Left lung (tissue), 4 donors: ENCODE measurements at regions not wholly inside any gene's neighbourhood (a gene's known extent, or its start where the extent isn't known, plus 50 kb on each side); places are given as distances from the start of the nearest gene placed in this dataset.

Experiments used
- ATAC-seq: fragments of 200-7000 bp; cut with Tn5 transposase; one replicate; pipeline ENCODE4 v1.9.1; 2020; ENCODE audit warnings: moderate library complexity
- DNase-seq, 4 donors: peaks; one replicate each; pipeline ENCODE4 v3.0.0-alpha.2; 2013 to 2020
- H3K27ac ChIP-seq, 2 donors: fragments of 200-600 bp; sonication (generic) in 1 of 2; one replicate each; pipeline versions ENCODE4 v1.5.0 to v1.8.0; 2020 to 2021
- H3K27me3 ChIP-seq, 2 donors: fragments of 200-600 bp; sonication (generic) in 1 of 2; one replicate each; pipeline versions ENCODE4 v1.5.0 to v1.8.0; 2020 to 2021
- H3K36me3 ChIP-seq, 2 donors: fragments of 200-600 bp; sonication (generic) in 1 of 2; one replicate each; pipeline versions ENCODE4 v1.5.0 to v1.8.0; 2020 to 2021
- H3K4me1 ChIP-seq, 2 donors: fragments of 200-600 bp; one replicate each; pipeline ENCODE4 v1.8.0; 2021
- H3K4me3 ChIP-seq, 2 donors: fragments of 200-600 bp; sonication (generic) in 1 of 2; one replicate each; pipeline versions ENCODE4 v1.5.0 to v1.8.0; 2020 to 2021; ENCODE audit warnings: mild to moderate bottlenecking in 1 of 2
- H3K9me3 ChIP-seq, 2 donors: fragments of 200-600 bp; sonication (generic) in 1 of 2; one replicate each; pipeline versions ENCODE4 v1.5.0 to v1.8.0; 2020 to 2021
- intact Hi-C, 2 donors: fragments of 100-400 bp; cut with DNase I; formaldehyde crosslinking; loops; one replicate each; pipeline versions ENCODE4 v1.11.2 to v1.14.2; 2022
- TF ChIP-seq, protein P1 (sequence below), 2 donors: fragments of 200-600 bp; sonication (generic) in 1 of 2; IDR thresholded peaks; one replicate each; pipeline versions ENCODE4 v1.5.0 to v1.8.0; 2021; ENCODE audit warnings: antibody characterized with exemption in 2 of 2
- donor health status: DM: no; HTN: yes; CAD: no.
- donor health status: DM: no; HTN: no; CAD: no.

DNA sequence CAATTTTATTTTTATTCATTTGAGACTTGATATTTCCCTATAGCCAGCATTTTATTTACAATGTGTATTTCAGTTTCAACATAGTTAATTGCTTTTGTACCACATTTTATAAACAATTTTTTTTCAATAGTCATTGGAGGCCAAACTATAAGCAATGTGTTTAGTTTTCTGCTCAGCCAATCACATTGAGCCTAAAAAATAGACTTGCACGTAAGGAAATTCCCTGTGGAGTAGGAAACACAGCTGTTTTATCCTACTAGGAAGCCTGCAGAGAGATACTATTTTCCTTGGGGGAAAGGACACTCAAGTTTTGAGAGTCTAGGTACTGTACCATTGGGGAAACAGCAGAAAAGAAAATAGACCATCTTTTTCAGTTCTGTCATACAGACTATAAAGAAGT is 410.2 kb upstream of the GOT2 start:
- no peaks in the 10 kb centered on the region for H3K27me3 ChIP-seq
- DNase-seq (peak in 2 of 4 donors; percentile 39 to 49), ATAC-seq (no peak)
- H3K9me3 ChIP-seq: peaks cover 0 to 6% of the 10 kb centered on the region in 2 donors
- no peak overlapping the region for H3K4me3 ChIP-seq
- intact Hi-C loops: no loop called here
- no peak overlapping the region for H3K27ac ChIP-seq
- TF ChIP-seq, protein P1, sequence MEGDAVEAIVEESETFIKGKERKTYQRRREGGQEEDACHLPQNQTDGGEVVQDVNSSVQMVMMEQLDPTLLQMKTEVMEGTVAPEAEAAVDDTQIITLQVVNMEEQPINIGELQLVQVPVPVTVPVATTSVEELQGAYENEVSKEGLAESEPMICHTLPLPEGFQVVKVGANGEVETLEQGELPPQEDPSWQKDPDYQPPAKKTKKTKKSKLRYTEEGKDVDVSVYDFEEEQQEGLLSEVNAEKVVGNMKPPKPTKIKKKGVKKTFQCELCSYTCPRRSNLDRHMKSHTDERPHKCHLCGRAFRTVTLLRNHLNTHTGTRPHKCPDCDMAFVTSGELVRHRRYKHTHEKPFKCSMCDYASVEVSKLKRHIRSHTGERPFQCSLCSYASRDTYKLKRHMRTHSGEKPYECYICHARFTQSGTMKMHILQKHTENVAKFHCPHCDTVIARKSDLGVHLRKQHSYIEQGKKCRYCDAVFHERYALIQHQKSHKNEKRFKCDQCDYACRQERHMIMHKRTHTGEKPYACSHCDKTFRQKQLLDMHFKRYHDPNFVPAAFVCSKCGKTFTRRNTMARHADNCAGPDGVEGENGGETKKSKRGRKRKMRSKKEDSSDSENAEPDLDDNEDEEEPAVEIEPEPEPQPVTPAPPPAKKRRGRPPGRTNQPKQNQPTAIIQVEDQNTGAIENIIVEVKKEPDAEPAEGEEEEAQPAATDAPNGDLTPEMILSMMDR (IDR thresholded peaks at IDR 0.05): no peak
- no peaks in the 10 kb centered on the region for H3K4me1 ChIP-seq
- H3K36me3 ChIP-seq: no peaks in the 10 kb centered on the region

DNA sequence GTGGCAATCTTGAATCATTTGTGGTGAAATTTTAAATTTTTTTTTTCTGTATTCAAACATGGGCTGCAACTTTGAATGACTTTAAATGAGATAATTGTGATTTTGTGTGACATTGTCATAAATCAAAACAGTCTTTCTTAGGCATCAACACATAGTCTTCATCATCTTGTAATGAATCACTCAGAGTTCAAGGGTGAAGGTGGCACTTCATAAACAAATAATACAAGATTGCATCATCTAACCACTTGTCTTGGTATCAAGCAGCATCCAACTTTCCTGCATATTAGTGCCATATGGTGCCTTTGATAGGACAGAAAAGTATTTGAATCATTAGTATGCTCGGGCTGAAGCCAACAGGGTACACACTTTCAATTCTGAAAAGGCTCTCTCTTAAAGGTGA is 392.4 kb upstream of the GOT2 start:
- intact Hi-C loops: no loop called here
- H3K36me3 ChIP-seq: no peaks in the 10 kb centered on the region
- H3K9me3 ChIP-seq: no peaks in the 10 kb centered on the region
- ATAC-seq (no peak), DNase-seq (no peak)
- no peaks in the 10 kb centered on the region for H3K27me3 ChIP-seq
- no peak overlapping the region for H3K27ac ChIP-seq
- no peaks in the 10 kb centered on the region for H3K4me1 ChIP-seq
- TF ChIP-seq, protein P1 (IDR thresholded peaks at IDR 0.05): no peak
- no peak overlapping the region for H3K4me3 ChIP-seq

DNA sequence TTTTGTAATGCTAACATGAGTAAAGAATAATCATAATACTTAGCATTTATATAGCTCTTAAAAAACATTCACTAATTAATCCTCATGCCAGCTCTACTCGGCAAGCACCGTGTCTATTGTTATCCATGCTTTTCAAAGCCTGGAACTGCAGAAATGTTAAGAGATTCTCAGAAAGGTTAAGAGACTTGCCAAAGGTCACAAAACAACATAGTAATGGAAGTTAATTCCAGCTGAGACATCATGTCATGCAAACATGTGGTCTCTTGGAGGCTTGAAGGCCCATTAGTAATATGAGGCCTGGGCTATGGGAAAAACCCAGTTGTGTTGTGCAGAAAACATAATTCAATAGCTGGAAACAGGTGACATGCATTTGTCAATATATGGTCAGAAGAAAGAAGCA is 389.9 kb upstream of the GOT2 start:
- TF ChIP-seq, protein P1 (IDR thresholded peaks at IDR 0.05): no peak
- Histone ChIP-seq H3K4me1 (no peaks in the 10 kb centered on the region), H3K4me3 (no peak overlapping the region), H3K27ac (no peak overlapping the region), H3K27me3 (no peaks in the 10 kb centered on the region), H3K9me3 (no peaks in the 10 kb centered on the region), H3K36me3 (no peaks in the 10 kb centered on the region)
- no peak for ATAC-seq
- intact Hi-C loops: no loop called here
- no peak for DNase-seq

DNA sequence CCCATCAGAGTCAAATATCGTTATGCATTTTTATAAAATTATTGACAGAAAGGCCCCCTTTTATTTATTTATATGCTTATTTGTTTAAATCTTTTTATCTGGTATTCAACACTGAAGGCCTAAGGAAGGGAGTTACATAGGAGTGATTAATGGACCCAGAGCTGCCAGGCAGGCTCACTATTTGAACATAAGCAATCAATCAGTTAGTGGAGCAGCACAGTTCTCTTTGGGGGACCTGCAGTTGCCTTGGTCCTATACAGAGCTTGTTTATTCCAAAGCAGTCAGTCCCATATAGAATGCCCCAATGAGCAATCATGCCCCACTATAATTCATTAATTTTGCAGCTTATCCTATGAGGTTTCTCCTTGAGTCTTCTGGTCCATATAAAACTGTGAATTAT is 389.4 kb upstream of the GOT2 start:
- intact Hi-C loops: no loop called here
- H3K27me3 ChIP-seq: no peaks in the 10 kb centered on the region
- ATAC-seq (no peak), DNase-seq (no peak)
- H3K27ac ChIP-seq: no peak overlapping the region
- no peaks in the 10 kb centered on the region for H3K36me3 ChIP-seq
- TF ChIP-seq, protein P1 (IDR thresholded peaks at IDR 0.05): no peak
- no peak overlapping the region for H3K4me3 ChIP-seq
- H3K9me3 ChIP-seq: no peaks in the 10 kb centered on the region
- H3K4me1 ChIP-seq: no peaks in the 10 kb centered on the region

DNA sequence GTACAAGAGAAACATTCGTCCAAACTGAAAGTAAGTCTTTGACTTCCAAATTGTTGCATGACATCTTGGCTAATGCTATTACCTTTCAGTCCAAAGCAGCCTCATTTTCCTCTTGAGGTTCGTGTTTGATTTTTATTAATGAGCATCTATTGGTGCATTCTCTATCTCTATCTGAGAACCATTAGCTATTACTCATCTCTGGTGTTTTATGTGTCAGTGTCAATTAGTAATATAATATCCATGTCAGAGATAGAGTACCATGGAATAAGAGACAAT is 388.1 kb upstream of the GOT2 start:
- Histone ChIP-seq H3K36me3 (no peaks in the 10 kb centered on the region), H3K4me1 (no peaks in the 10 kb centered on the region), H3K9me3 (no peaks in the 10 kb centered on the region), H3K4me3 (no peak overlapping the region), H3K27ac (no peak overlapping the region), H3K27me3 (no peaks in the 10 kb centered on the region)
- TF ChIP-seq, protein P1 (IDR thresholded peaks at IDR 0.05): no peak
- DNase-seq (no peak), ATAC-seq (no peak)
- intact Hi-C loops: no loop called here
